Naive thymus-derived CD4-positive, alpha-beta T cell (primary cell): ENCODE measurements at regions not wholly inside any gene's neighbourhood (a gene's known extent, or its start where the extent isn't known, plus 50 kb on each side); places are given as distances from the start of the nearest gene placed in this dataset.

Experiments
- ATAC-seq: fragments of 150-1000 bp; cut with Tn5 transposase; 2 replicates; pipeline ENCODE4 v1.10.0; 2021; ENCODE audit warnings: mild to moderate bottlenecking, moderate library complexity
- CTCF ChIA-PET: fragments of 350-600 bp; sonication (Branson Sonifier 250); formaldehyde crosslinking; loops from one replicate; lab custom pipeline; 2021; ENCODE audit warnings: antibody characterized with exemption; lab: Charles Lee
- POLR2A ChIA-PET: fragments of 350-600 bp; sonication (Branson Sonifier 250); formaldehyde crosslinking; loops from one replicate; lab custom pipeline; 2021; ENCODE audit warnings: antibody characterized with exemption, inconsistent platforms; lab: Charles Lee
- DNase-seq, 9 donors: peaks; one replicate each; pipeline versions ENCODE4 v3.0.0 to v3.0.0-alpha.2; 2020 to 2022; ENCODE audit warnings: mixed read lengths in 1 of 9
- H3K27ac ChIP-seq: one replicate; pipeline ENCODE4 v1.7.0; 2013; ENCODE audit warnings: mild to moderate bottlenecking, low read depth, low read length, moderate library complexity
- H3K27me3 ChIP-seq, 2 donors: one replicate each; pipeline ENCODE4 v1.7.0; 2013; ENCODE audit warnings: low read length in 2 of 2, mild to moderate bottlenecking in 2 of 2, moderate library complexity in 2 of 2; ENCODE audit not compliant: control insufficient read depth in 2 of 2, insufficient read depth in 2 of 2
- H3K36me3 ChIP-seq, 3 experiments: 1 replicate in 2 of 3; 2 replicates in 1 of 3; pipeline ENCODE4 v1.7.0; 2013; ENCODE audit warnings: low read length in 3 of 3, mild to moderate bottlenecking in 3 of 3, moderate library complexity in 1 of 3; ENCODE audit not compliant: insufficient read depth in 3 of 3, control insufficient read depth in 2 of 3
- H3K4me1 ChIP-seq, 2 donors: one replicate each; pipeline ENCODE4 v1.7.0; 2013; ENCODE audit warnings: low read length in 2 of 2, mild to moderate bottlenecking in 2 of 2, moderate library complexity in 1 of 2; ENCODE audit not compliant: control insufficient read depth in 2 of 2, insufficient read depth in 2 of 2
- H3K4me3 ChIP-seq: 2 replicates; pipeline ENCODE4 v1.7.0; 2013; ENCODE audit warnings: mild to moderate bottlenecking, low read length
- H3K9me3 ChIP-seq, 3 experiments: 1 replicate in 2 of 3; 2 replicates in 1 of 3; pipeline ENCODE4 v1.7.0; 2013; ENCODE audit warnings: low read length in 3 of 3; ENCODE audit not compliant: control insufficient read depth in 2 of 3
- H3K27ac Mint-ChIP-seq, 9 donors: one replicate each; pipeline ENCODE4 v1.8.0; 2020 to 2022; ENCODE audit warnings: mixed read lengths in 9 of 9, mild to moderate bottlenecking in 8 of 9, moderate library complexity in 5 of 9, inconsistent platforms in 2 of 9
- H3K27me3 Mint-ChIP-seq, 5 donors: one replicate each; pipeline ENCODE4 v1.8.0; 2021 to 2022; ENCODE audit warnings: mixed read lengths in 5 of 5, mild to moderate bottlenecking in 1 of 5
- H3K36me3 Mint-ChIP-seq, 5 donors: one replicate each; pipeline ENCODE4 v1.8.0; 2020 to 2022; ENCODE audit warnings: mixed read lengths in 5 of 5, mild to moderate bottlenecking in 3 of 5, inconsistent platforms in 1 of 5
- H3K4me1 Mint-ChIP-seq, 7 donors: one replicate each; pipeline ENCODE4 v1.8.0; 2020 to 2022; ENCODE audit warnings: mixed read lengths in 7 of 7, mild to moderate bottlenecking in 3 of 7, inconsistent platforms in 1 of 7
- H3K4me3 Mint-ChIP-seq, 10 donors: one replicate each; pipeline ENCODE4 v1.8.0; 2020 to 2022; ENCODE audit warnings: mild to moderate bottlenecking in 10 of 10, mixed read lengths in 10 of 10, moderate library complexity in 6 of 10, inconsistent platforms in 2 of 10
- H3K9me3 Mint-ChIP-seq, 11 donors: one replicate each; pipeline ENCODE4 v1.8.0; 2020 to 2022; ENCODE audit warnings: mixed read lengths in 11 of 11, mild to moderate bottlenecking in 4 of 11, inconsistent platforms in 1 of 11, moderate library complexity in 1 of 11
- intact Hi-C, 2 donors: fragments of 100-400 bp; cut with micrococcal nuclease; formaldehyde crosslinking; loops; one replicate each; pipeline ENCODE4 v1.15.1; 2023

- DNase-seq (peak in 1 of 9 donors; percentile 43), ATAC-seq (no peak)
- H3K27me3 ChIP-seq, result no peaks in the 10 kb centered on the region
- H3K36me3 ChIP-seq, result no peaks in the 10 kb centered on the region
- Mint-ChIP-seq H3K4me1 (peaks cover 0 to 45% (median 12%) of the 10 kb centered on the region in 7 donors), H3K36me3 (peaks cover 0 to 1% (median 0%) of the 10 kb centered on the region in 5 donors), H3K27ac (no peak overlapping the region), H3K4me3 (no peak overlapping the region), H3K27me3 (no peaks in the 10 kb centered on the region), H3K9me3 (peaks cover 0 to 2% (median 0%) of the 10 kb centered on the region in 11 donors)
- POLR2A ChIA-PET, result no interaction called here
- H3K9me3 ChIP-seq, result no peaks in the 10 kb centered on the region
- CTCF ChIA-PET, result no interaction called here
- intact Hi-C loops, result no loop called here
- no peak overlapping the region for H3K4me3 ChIP-seq
- no peak overlapping the region for H3K27ac ChIP-seq
- H3K4me1 ChIP-seq, result no peaks in the 10 kb centered on the region
These were observed 403.7 kb downstream of the MID1IP1 start for GRCh38 chrX:39204945-39205344.

- Mint-ChIP-seq H3K27ac (no peak overlapping the region), H3K4me3 (no peak overlapping the region), H3K36me3 (peaks cover 0 to 1% (median 0%) of the 10 kb centered on the region in 5 donors), H3K4me1 (peaks cover 0 to 40% (median 9%) of the 10 kb centered on the region in 7 donors), H3K9me3 (peaks cover 0 to 4% (median 0%) of the 10 kb centered on the region in 11 donors), H3K27me3 (no peaks in the 10 kb centered on the region)
- Histone ChIP-seq H3K4me3 (no peak overlapping the region), H3K36me3 (no peaks in the 10 kb centered on the region), H3K27me3 (no peaks in the 10 kb centered on the region), H3K4me1 (no peaks in the 10 kb centered on the region), H3K27ac (no peak overlapping the region), H3K9me3 (no peaks in the 10 kb centered on the region)
- POLR2A ChIA-PET, result no interaction called here
- CTCF ChIA-PET, result no interaction called here
- no peak for ATAC-seq
- intact Hi-C loops, result no loop called here
- peak in 1 of 9 donors; percentile 19 for DNase-seq
These were observed 404.2 kb downstream of the MID1IP1 start for GRCh38 chrX:39205467-39205866.

- no peaks in the 10 kb centered on the region for H3K27me3 Mint-ChIP-seq
These were observed 405.3 kb downstream of the MID1IP1 start for GRCh38 chrX:39206399-39207145.

GRCh38 chrX:39211501-39211900, 410.2 kb downstream of the MID1IP1 start:
- no peaks in the 10 kb centered on the region for H3K4me1 ChIP-seq
- intact Hi-C loops, result no loop called here
- H3K27me3 ChIP-seq, result no peaks in the 10 kb centered on the region
- no peak overlapping the region for H3K4me3 Mint-ChIP-seq
- H3K9me3 Mint-ChIP-seq, result peaks cover 0 to 7% (median 0%) of the 10 kb centered on the region in 11 donors
- H3K36me3 ChIP-seq, result no peaks in the 10 kb centered on the region
- peaks cover 0 to 1% (median 0%) of the 10 kb centered on the region in 5 donors for H3K36me3 Mint-ChIP-seq
- ATAC-seq, result no peak
- H3K9me3 ChIP-seq, result no peaks in the 10 kb centered on the region
- no peak overlapping the region for H3K27ac ChIP-seq
- no peaks in the 10 kb centered on the region for H3K4me1 Mint-ChIP-seq
- H3K27me3 Mint-ChIP-seq, result no peaks in the 10 kb centered on the region
- DNase-seq, result no peak
- ChIA-PET POLR2A (no interaction called here), CTCF (no interaction called here)
- H3K27ac Mint-ChIP-seq, result no peak overlapping the region
- H3K4me3 ChIP-seq, result no peak overlapping the region

More at GRCh38 chrX:39206399-39207145, 405.3 kb downstream of the MID1IP1 start:
- POLR2A ChIA-PET, result no interaction called here
- H3K36me3 ChIP-seq, result no peaks in the 10 kb centered on the region
- no peak for DNase-seq
- no peak for ATAC-seq
- no peak overlapping the region for H3K27ac ChIP-seq
- no peak overlapping the region for H3K4me3 ChIP-seq
- CTCF ChIA-PET, result no interaction called here
- peaks cover 0 to 1% (median 0%) of the 10 kb centered on the region in 5 donors for H3K36me3 Mint-ChIP-seq
- H3K9me3 Mint-ChIP-seq, result peaks cover 0 to 4% (median 0%) of the 10 kb centered on the region in 11 donors
- no peak overlapping the region for H3K4me3 Mint-ChIP-seq
- no peak overlapping the region for H3K27ac Mint-ChIP-seq
- no peaks in the 10 kb centered on the region for H3K27me3 ChIP-seq
- no peaks in the 10 kb centered on the region for H3K4me1 ChIP-seq
- peaks cover 0 to 29% (median 0%) of the 10 kb centered on the region in 7 donors for H3K4me1 Mint-ChIP-seq
- intact Hi-C loops, result no loop called here
- no peaks in the 10 kb centered on the region for H3K9me3 ChIP-seq

GRCh38 chrX:39212456-39212855, 411.2 kb downstream of the MID1IP1 start:
- POLR2A ChIA-PET, result no interaction called here
- peak in 1 of 9 donors; percentile 21 for DNase-seq

GRCh38 chrX:39214387-39215126, 413.3 kb downstream of the MID1IP1 start:
- intact Hi-C loops, result no loop called here
- no peaks in the 10 kb centered on the region for H3K27me3 ChIP-seq
- H3K27ac Mint-ChIP-seq, result no peak overlapping the region
- ChIA-PET CTCF (no interaction called here), POLR2A (no interaction called here)
- peaks cover 0 to 7% (median 0%) of the 10 kb centered on the region in 11 donors for H3K9me3 Mint-ChIP-seq
- no peak overlapping the region for H3K27ac ChIP-seq
- DNase-seq (no peak), ATAC-seq (no peak)
- no peaks in the 10 kb centered on the region for H3K4me1 Mint-ChIP-seq
- H3K4me3 Mint-ChIP-seq, result no peak overlapping the region
- H3K36me3 Mint-ChIP-seq, result peaks cover 0 to 1% (median 0%) of the 10 kb centered on the region in 5 donors
- H3K36me3 ChIP-seq, result no peaks in the 10 kb centered on the region
- no peak overlapping the region for H3K4me3 ChIP-seq
- no peaks in the 10 kb centered on the region for H3K27me3 Mint-ChIP-seq
- H3K9me3 ChIP-seq, result no peaks in the 10 kb centered on the region
- no peaks in the 10 kb centered on the region for H3K4me1 ChIP-seq

More at GRCh38 chrX:39212456-39212855, 411.2 kb downstream of the MID1IP1 start:
- no peak for ATAC-seq
- H3K9me3 Mint-ChIP-seq, result peaks cover 0 to 7% (median 0%) of the 10 kb centered on the region in 11 donors
- intact Hi-C loops, result no loop called here
- Histone ChIP-seq H3K27ac (no peak overlapping the region), H3K36me3 (no peaks in the 10 kb centered on the region), H3K9me3 (no peaks in the 10 kb centered on the region), H3K4me1 (no peaks in the 10 kb centered on the region), H3K4me3 (no peak overlapping the region), H3K27me3 (no peaks in the 10 kb centered on the region)
- CTCF ChIA-PET, result no interaction called here
- H3K4me3 Mint-ChIP-seq, result no peak overlapping the region
- H3K27ac Mint-ChIP-seq, result no peak overlapping the region
- H3K36me3 Mint-ChIP-seq, result peaks cover 0 to 1% (median 0%) of the 10 kb centered on the region in 5 donors
- no peaks in the 10 kb centered on the region for H3K27me3 Mint-ChIP-seq
- no peaks in the 10 kb centered on the region for H3K4me1 Mint-ChIP-seq
